Endodermal cell (in vitro differentiated cells): ENCODE measurements at regions not wholly inside any gene's neighbourhood (a gene's known extent, or its start where the extent isn't known, plus 50 kb on each side); places are given as distances from the start of the nearest gene placed in this dataset.

Experiments used
- DNase-seq: peaks from one replicate; pipeline ENCODE4 v3.0.0-alpha.2; 2017
- H3K27ac ChIP-seq: 2 replicates; pipeline ENCODE4 v1.5.1; 2013; ENCODE audit warnings: mild to moderate bottlenecking, low read depth, low read length, moderate library complexity
- H3K27me3 ChIP-seq: 2 replicates; pipeline ENCODE4 v1.6.1; 2013; ENCODE audit warnings: mild to moderate bottlenecking, low read length, moderate library complexity; ENCODE audit not compliant: insufficient read depth, control insufficient read depth, poor library complexity, severe bottlenecking
- H3K36me3 ChIP-seq: 2 replicates; pipeline ENCODE4 v1.7.0; 2013; ENCODE audit warnings: mild to moderate bottlenecking, low read length, moderate library complexity; ENCODE audit not compliant: control insufficient read depth, insufficient read depth
- H3K4me1 ChIP-seq: one replicate; pipeline ENCODE4 v1.7.0; 2013; ENCODE audit warnings: low read length; ENCODE audit not compliant: control insufficient read depth, insufficient read depth
- H3K4me3 ChIP-seq: 2 replicates; pipeline ENCODE4 v1.5.1; 2013; ENCODE audit warnings: mild to moderate bottlenecking, low read length, moderate library complexity
- H3K9ac ChIP-seq: 2 replicates; pipeline ENCODE4 v1.6.1; 2013; ENCODE audit warnings: mild to moderate bottlenecking, low read length, moderate library complexity; ENCODE audit not compliant: poor library complexity, severe bottlenecking; ENCODE audit errors: extremely low read depth
- H3K9me3 ChIP-seq: 2 replicates; pipeline ENCODE4 v1.6.1; 2013; ENCODE audit warnings: mild to moderate bottlenecking, low read length, moderate library complexity; ENCODE audit not compliant: control insufficient read depth
- H3K27ac Mint-ChIP-seq: 2 replicates; pipeline ENCODE4 v1.8.0; 2020; ENCODE audit warnings: mixed read lengths
- H3K27me3 Mint-ChIP-seq: 2 replicates; pipeline ENCODE4 v1.8.0; 2021; ENCODE audit warnings: mild to moderate bottlenecking, mixed read lengths; ENCODE audit not compliant: insufficient read depth
- H3K36me3 Mint-ChIP-seq: 2 replicates; pipeline ENCODE4 v1.8.0; 2020; ENCODE audit warnings: low read depth, mixed read lengths
- H3K4me1 Mint-ChIP-seq: 2 replicates; pipeline ENCODE4 v1.8.0; 2020; ENCODE audit warnings: mixed read lengths
- H3K4me3 Mint-ChIP-seq: 2 replicates; pipeline ENCODE4 v1.8.0; 2020; ENCODE audit warnings: mild to moderate bottlenecking, moderate library complexity, mixed read lengths
- H3K9me3 Mint-ChIP-seq: 2 replicates; pipeline ENCODE4 v1.8.0; 2020; ENCODE audit warnings: mild to moderate bottlenecking, mixed read lengths
- WGBS, 2 experiments: methylation state at CpG; one replicate each; pipeline versions ENCODE4 v1.1.5 to v1.1.7; 2013; ENCODE audit warnings: missing lambda C conversion rate in 2 of 2, mixed read lengths in 1 of 2; ENCODE audit not compliant: insufficient coverage in 1 of 2, insufficient read length in 1 of 2; 5-methylcytosine and 5-hydroxymethylcytosine counted together
- TF ChIP-seq, protein P1 (sequence below): fragments of 200-600 bp; sonication (generic); conservative IDR thresholded peaks from 2 replicates; pipeline ENCODE4 v1.5.0; 2021; ENCODE audit warnings: antibody characterized with exemption, mild to moderate bottlenecking

DNA sequence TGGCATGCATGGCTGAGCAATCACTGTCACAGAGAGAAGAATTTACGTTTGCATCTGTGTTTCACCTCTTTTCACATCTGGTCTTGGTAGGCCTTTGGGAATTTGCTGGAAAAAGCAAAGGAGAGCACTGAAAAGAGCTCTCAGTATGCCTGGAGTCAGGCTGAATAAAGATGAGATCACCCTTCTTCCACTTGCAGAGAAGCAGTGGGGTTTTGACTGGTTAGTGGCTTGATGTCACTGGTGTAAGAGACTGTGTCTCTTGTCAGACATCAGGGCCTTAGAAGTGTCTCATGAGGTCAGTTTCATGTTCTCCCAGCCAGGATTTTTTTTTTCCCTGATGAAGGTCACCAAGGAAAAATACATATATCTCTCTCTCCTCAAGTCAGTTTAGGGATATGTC lies 353.8 kb downstream of the INSIG2 start:
- H3K4me3 Mint-ChIP-seq, result no peak overlapping the region
- H3K9me3 Mint-ChIP-seq, result no peaks in the 10 kb centered on the region
- no peak for DNase-seq
- TF ChIP-seq, protein P1, sequence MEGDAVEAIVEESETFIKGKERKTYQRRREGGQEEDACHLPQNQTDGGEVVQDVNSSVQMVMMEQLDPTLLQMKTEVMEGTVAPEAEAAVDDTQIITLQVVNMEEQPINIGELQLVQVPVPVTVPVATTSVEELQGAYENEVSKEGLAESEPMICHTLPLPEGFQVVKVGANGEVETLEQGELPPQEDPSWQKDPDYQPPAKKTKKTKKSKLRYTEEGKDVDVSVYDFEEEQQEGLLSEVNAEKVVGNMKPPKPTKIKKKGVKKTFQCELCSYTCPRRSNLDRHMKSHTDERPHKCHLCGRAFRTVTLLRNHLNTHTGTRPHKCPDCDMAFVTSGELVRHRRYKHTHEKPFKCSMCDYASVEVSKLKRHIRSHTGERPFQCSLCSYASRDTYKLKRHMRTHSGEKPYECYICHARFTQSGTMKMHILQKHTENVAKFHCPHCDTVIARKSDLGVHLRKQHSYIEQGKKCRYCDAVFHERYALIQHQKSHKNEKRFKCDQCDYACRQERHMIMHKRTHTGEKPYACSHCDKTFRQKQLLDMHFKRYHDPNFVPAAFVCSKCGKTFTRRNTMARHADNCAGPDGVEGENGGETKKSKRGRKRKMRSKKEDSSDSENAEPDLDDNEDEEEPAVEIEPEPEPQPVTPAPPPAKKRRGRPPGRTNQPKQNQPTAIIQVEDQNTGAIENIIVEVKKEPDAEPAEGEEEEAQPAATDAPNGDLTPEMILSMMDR, result no peak
- H3K36me3 ChIP-seq, result no peaks in the 10 kb centered on the region
- 78 to 93% methylated on average over 1 of the region's 1 CpG for WGBS, 2 experiments
- H3K4me1 Mint-ChIP-seq, result no peaks in the 10 kb centered on the region
- no peaks in the 10 kb centered on the region for H3K9me3 ChIP-seq
- H3K27ac ChIP-seq, result no peak overlapping the region
- no peaks in the 10 kb centered on the region for H3K27me3 Mint-ChIP-seq
- H3K27ac Mint-ChIP-seq, result no peak overlapping the region
- no peaks in the 10 kb centered on the region for H3K4me1 ChIP-seq
- no peak overlapping the region for H3K9ac ChIP-seq
- no peak overlapping the region for H3K4me3 ChIP-seq
- no peaks in the 10 kb centered on the region for H3K36me3 Mint-ChIP-seq
- H3K27me3 ChIP-seq, result no peaks in the 10 kb centered on the region

GRCh38 chr2:118440404-118441098 lies 352.3 kb downstream of the INSIG2 start:
- Histone ChIP-seq H3K4me1 (no peaks in the 10 kb centered on the region), H3K4me3 (no peak overlapping the region), H3K36me3 (no peaks in the 10 kb centered on the region), H3K9ac (no peak overlapping the region), H3K27ac (no peak overlapping the region), H3K9me3 (no peaks in the 10 kb centered on the region), H3K27me3 (no peaks in the 10 kb centered on the region)
- no peak for DNase-seq
- Mint-ChIP-seq H3K9me3 (no peaks in the 10 kb centered on the region), H3K4me1 (no peaks in the 10 kb centered on the region), H3K27me3 (no peaks in the 10 kb centered on the region), H3K27ac (no peak overlapping the region), H3K4me3 (no peak overlapping the region), H3K36me3 (no peaks in the 10 kb centered on the region)
- 70% methylated on average over 5 of the region's 5 CpGs; no CpG with 5 or more reads in 1 of the 2 experiments for WGBS, 2 experiments
- TF ChIP-seq, protein P1, result no peak

GRCh38 chr2:118437501-118437900 lies 349.2 kb downstream of the INSIG2 start:
- Mint-ChIP-seq H3K9me3 (no peaks in the 10 kb centered on the region), H3K4me1 (no peaks in the 10 kb centered on the region), H3K4me3 (no peak overlapping the region), H3K27ac (no peak overlapping the region), H3K36me3 (no peaks in the 10 kb centered on the region), H3K27me3 (no peaks in the 10 kb centered on the region)
- Histone ChIP-seq H3K36me3 (no peaks in the 10 kb centered on the region), H3K27me3 (no peaks in the 10 kb centered on the region), H3K27ac (no peak overlapping the region), H3K9ac (no peak overlapping the region), H3K4me1 (no peaks in the 10 kb centered on the region), H3K9me3 (no peaks in the 10 kb centered on the region), H3K4me3 (no peak overlapping the region)
- DNase-seq, result no peak
- WGBS, 2 experiments, result 83 to 92% methylated on average over 1 of the region's 1 CpG
- TF ChIP-seq, protein P1, result no peak
